ENCODE measurements at regions not wholly inside any gene's neighbourhood (a gene's known extent, or its start where the extent isn't known, plus 50 kb on each side); places are given as distances from the start of the nearest gene placed in this dataset.
"Not testable (repeated sequence)": the region's sequence is repeated elsewhere in the genome, so short reads cannot be mapped to it uniquely, and the experiment has no call there.

DNA sequence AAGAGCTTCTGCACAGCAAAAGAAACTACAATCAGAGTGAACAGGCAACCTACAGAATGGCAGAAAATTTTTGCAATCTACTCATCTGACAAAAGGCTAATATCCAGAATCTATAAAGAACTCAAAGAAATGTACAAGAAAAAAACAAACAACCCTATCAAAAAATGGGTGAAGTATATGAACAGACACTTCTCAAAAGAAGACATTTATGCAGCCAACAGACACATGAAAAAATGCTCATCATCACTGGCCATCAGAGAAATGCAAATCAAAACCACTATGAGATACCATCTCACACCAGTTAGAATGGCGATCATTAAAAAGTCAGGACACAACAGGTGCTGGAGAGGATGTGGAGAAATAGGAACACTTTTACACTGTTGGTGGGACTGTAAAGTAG is 124.9 kb upstream of the NR2F2 start:
- not testable (repeated sequence) for H3K4me1 Mint-ChIP-seq; DNase-seq; ATAC-seq; H3K27me3 Mint-ChIP-seq; H3K4me3 Mint-ChIP-seq; H3K27ac Mint-ChIP-seq; H3K36me3 Mint-ChIP-seq (ENCODE audit: low read depth)
- H3K9me3 Mint-ChIP-seq: peaks cover 11% of the 10 kb centered on the region

DNA sequence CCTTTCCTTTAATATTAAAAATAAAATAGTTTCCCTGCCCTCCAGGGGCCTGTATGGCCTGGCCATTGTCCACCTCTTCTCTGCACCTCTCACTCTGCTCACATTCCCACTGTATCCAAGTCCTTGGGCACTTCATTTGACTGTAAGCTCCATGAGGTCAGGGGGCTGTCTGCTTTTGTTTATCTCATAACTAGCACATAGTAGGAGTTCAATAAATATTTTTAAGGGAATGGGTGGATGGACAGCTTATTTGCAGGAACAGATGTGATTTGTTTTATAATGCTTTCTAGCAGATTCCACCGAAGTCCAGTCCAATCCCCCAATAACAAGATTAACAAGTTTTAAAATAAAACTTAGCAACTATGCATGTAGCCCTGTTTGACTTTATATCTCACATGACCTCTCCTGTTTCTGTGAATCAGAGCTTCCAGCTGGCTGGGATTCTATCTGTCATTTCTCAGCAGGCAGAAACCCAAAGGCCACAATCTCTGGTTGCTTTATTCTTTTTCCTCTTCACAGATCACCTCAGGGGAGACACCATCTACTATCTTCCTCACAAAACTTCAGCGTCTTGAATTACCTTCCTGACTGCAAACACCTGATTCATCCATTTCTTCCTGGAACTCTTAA is 123.0 kb upstream of the NR2F2 start:
- Mint-ChIP-seq H3K36me3 (ENCODE audit: low read depth) (no peaks in the 10 kb centered on the region), H3K27me3 (peaks cover 2% of the 10 kb centered on the region), H3K9me3 (peaks cover 4% of the 10 kb centered on the region), H3K27ac (no peak overlapping the region), H3K4me3 (no peak overlapping the region), H3K4me1 (no peaks in the 10 kb centered on the region)
- ATAC-seq (no peak), DNase-seq (no peak)

- Mint-ChIP-seq H3K36me3 (ENCODE audit: low read depth) (no peaks in the 10 kb centered on the region), H3K27ac (no peak overlapping the region), H3K4me3 (no peak overlapping the region), H3K9me3 (no peaks in the 10 kb centered on the region), H3K27me3 (peaks cover 2% of the 10 kb centered on the region), H3K4me1 (no peaks in the 10 kb centered on the region)
- no peak for DNase-seq
- no peak for ATAC-seq
Observed at GRCh38 chr15:96209285-96209735, 121.2 kb upstream of the NR2F2 start.

DNA sequence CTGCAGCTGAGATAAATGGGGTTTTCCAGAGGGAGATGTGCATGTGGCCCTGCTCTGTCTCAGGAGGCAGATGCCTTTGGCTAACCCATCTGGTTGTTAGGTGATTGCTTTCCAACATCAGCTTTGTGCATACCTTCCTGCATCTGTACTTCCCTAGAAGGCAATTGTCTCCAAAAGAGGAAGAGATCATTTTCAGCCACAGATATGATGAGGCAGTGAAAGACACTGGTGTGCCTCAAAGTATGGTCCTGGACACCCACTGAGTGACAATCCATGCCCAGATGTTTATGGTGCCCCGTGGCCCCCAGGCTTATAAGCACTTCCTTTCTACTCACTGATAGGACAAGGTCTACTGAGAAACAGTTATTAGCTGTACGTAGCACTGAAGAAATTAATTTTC is 117.5 kb upstream of the NR2F2 start:
- Mint-ChIP-seq H3K9me3 (peaks cover 4% of the 10 kb centered on the region), H3K4me1 (no peaks in the 10 kb centered on the region), H3K4me3 (no peak overlapping the region), H3K27me3 (peaks cover 2% of the 10 kb centered on the region), H3K27ac (no peak overlapping the region), H3K36me3 (ENCODE audit: low read depth) (no peaks in the 10 kb centered on the region)
- DNase-seq: no peak
- no peak for ATAC-seq

- H3K4me3 Mint-ChIP-seq: no peak overlapping the region
- no peaks in the 10 kb centered on the region for H3K4me1 Mint-ChIP-seq
- H3K27ac Mint-ChIP-seq: no peak overlapping the region
- no peak for DNase-seq
- peaks cover 7% of the 10 kb centered on the region for H3K9me3 Mint-ChIP-seq
- H3K36me3 Mint-ChIP-seq (ENCODE audit: low read depth): no peaks in the 10 kb centered on the region
- peaks cover 3% of the 10 kb centered on the region for H3K27me3 Mint-ChIP-seq
- ATAC-seq: no peak
Observed at GRCh38 chr15:96213896-96214295, 116.6 kb upstream of the NR2F2 start.

GRCh38 chr15:96216481-96216880 is 114.0 kb upstream of the NR2F2 start:
- H3K36me3 Mint-ChIP-seq (ENCODE audit: low read depth); H3K4me1 Mint-ChIP-seq; H3K27me3 Mint-ChIP-seq; ATAC-seq; DNase-seq; H3K27ac Mint-ChIP-seq; H3K4me3 Mint-ChIP-seq; H3K9me3 Mint-ChIP-seq: not testable (repeated sequence)

GRCh38 chr15:96217983-96218382 is 112.5 kb upstream of the NR2F2 start:
- Mint-ChIP-seq H3K27me3 (peaks cover 3% of the 10 kb centered on the region), H3K27ac (no peak overlapping the region), H3K4me1 (no peaks in the 10 kb centered on the region), H3K4me3 (no peak overlapping the region), H3K9me3 (peaks cover 7% of the 10 kb centered on the region), H3K36me3 (ENCODE audit: low read depth) (no peaks in the 10 kb centered on the region)
- DNase-seq (no peak), ATAC-seq (no peak)

DNA sequence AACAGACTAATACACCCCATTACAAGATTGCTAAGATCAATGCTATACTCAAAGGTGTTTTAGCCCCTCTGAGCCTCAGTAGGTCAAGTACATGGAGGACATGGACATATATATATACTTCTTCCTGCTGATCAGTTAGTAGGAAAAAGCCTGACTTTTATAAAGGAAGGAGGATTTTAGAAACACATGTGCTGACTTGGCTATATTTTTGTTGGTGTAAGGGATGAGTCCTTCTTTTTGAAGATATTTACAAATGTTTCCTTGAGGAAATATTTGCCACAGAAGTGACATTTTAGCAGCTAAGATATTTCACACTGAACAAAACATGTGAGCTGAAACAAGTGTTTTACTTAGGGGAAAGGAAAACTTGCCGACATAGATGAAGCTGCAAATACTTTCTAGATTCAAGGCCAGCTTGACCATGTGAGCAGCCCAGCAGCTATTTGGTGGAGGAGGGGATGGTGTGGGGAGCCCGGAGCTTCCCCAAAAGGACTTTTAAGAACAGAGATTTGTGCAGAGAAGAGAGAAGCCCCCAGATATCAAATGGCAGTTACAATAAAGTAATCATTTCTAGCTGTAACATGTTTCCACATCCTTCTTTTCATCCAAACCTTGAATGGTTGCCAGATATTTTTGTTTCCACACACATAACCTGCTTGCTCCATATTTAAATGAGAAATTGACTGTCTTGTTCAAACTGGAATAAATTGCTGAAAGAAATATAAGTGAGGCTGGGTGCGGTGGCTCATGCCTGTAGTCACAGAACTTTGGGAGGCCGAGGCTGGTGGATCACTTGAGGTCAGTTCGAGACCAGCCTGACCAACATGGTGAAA is 111.7 kb upstream of the NR2F2 start:
- DNase-seq (no peak), ATAC-seq (no peak)
- H3K27me3 Mint-ChIP-seq: peaks cover 5% of the 10 kb centered on the region
- peaks cover 7% of the 10 kb centered on the region for H3K9me3 Mint-ChIP-seq
- no peaks in the 10 kb centered on the region for H3K36me3 Mint-ChIP-seq (ENCODE audit: low read depth)
- H3K27ac Mint-ChIP-seq: no peak overlapping the region
- no peak overlapping the region for H3K4me3 Mint-ChIP-seq
- H3K4me1 Mint-ChIP-seq: no peaks in the 10 kb centered on the region

GRCh38 chr15:96219681-96220080 is 110.8 kb upstream of the NR2F2 start:
- ATAC-seq (no peak), DNase-seq (no peak)
- H3K36me3 Mint-ChIP-seq (ENCODE audit: low read depth): no peaks in the 10 kb centered on the region
- peaks cover 5% of the 10 kb centered on the region for H3K27me3 Mint-ChIP-seq
- H3K27ac Mint-ChIP-seq: no peak overlapping the region
- peaks cover 7% of the 10 kb centered on the region for H3K9me3 Mint-ChIP-seq
- H3K4me3 Mint-ChIP-seq: no peak overlapping the region
- no peaks in the 10 kb centered on the region for H3K4me1 Mint-ChIP-seq

DNA sequence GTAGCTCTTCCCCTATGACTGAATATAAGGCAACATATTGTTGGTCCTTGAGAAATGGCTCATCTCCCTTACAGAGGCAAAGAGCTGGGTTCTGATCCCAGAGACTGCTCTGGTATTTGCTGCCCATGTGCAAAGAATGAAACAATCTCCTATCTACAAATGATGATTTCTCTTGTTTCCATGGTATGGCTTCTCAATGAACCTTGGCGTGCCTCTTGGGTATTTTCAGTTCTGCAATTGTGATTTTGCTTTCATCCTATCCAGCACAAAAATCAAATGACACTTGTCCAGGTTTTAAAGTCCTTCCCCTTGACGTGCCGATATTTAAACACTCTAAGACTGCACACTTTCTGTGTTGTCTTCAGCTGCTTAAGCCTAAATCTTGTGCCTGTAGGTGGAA is 109.8 kb upstream of the NR2F2 start:
- H3K4me3 Mint-ChIP-seq: no peak overlapping the region
- no peak overlapping the region for H3K27ac Mint-ChIP-seq
- DNase-seq (no peak), ATAC-seq (no peak)
- peaks cover 7% of the 10 kb centered on the region for H3K9me3 Mint-ChIP-seq
- H3K27me3 Mint-ChIP-seq: peaks cover 5% of the 10 kb centered on the region
- no peaks in the 10 kb centered on the region for H3K36me3 Mint-ChIP-seq (ENCODE audit: low read depth)
- H3K4me1 Mint-ChIP-seq: no peaks in the 10 kb centered on the region

DNA sequence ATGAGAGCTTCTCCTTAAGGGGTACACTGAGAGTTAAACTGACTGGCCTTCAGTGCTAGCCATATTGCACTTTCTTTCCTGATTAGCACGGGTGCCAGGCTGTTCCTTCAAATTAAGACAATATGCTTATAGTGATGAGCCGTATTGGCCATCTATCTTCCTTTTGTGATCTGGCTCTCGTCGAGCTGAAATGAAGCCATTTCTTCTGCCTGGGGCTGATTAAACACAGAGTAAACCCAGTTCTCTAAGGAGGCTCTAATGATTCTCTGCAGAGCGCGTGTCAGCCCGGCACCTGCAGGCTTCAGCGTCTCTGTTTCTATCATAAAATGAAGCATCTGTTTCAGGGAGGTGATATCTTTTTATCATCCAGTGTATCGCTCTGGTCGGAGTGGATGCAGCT is 107.5 kb upstream of the NR2F2 start:
- Mint-ChIP-seq H3K36me3 (ENCODE audit: low read depth) (no peaks in the 10 kb centered on the region), H3K27me3 (peaks cover 5% of the 10 kb centered on the region), H3K4me1 (no peaks in the 10 kb centered on the region), H3K27ac (no peak overlapping the region), H3K9me3 (peaks cover 3% of the 10 kb centered on the region), H3K4me3 (no peak overlapping the region)
- ATAC-seq (no peak), DNase-seq (no peak)

DNA sequence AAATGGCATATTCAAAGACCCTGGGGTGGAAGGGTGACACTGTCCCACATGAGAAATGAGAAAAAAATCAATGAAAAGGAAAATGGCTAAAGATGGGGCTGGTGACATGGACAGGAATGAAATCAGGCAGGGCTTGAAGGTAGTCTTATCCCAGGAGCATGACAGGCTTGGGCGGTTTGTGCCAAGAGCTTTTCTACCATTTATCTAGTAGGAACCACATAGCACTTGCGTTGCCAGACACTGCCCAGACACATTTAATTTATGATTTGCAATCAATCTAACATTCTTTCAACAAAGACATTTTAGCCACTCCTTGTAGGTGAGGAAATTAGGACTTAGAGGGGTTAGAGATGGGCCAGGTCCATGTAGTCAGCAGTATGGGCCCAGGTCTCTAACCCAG is 106.6 kb upstream of the NR2F2 start:
- H3K4me1 Mint-ChIP-seq: no peaks in the 10 kb centered on the region
- DNase-seq: no peak
- no peaks in the 10 kb centered on the region for H3K9me3 Mint-ChIP-seq
- H3K4me3 Mint-ChIP-seq: no peak overlapping the region
- no peak overlapping the region for H3K27ac Mint-ChIP-seq
- ATAC-seq: no peak
- H3K36me3 Mint-ChIP-seq (ENCODE audit: low read depth): no peaks in the 10 kb centered on the region
- H3K27me3 Mint-ChIP-seq: peaks cover 4% of the 10 kb centered on the region

DNA sequence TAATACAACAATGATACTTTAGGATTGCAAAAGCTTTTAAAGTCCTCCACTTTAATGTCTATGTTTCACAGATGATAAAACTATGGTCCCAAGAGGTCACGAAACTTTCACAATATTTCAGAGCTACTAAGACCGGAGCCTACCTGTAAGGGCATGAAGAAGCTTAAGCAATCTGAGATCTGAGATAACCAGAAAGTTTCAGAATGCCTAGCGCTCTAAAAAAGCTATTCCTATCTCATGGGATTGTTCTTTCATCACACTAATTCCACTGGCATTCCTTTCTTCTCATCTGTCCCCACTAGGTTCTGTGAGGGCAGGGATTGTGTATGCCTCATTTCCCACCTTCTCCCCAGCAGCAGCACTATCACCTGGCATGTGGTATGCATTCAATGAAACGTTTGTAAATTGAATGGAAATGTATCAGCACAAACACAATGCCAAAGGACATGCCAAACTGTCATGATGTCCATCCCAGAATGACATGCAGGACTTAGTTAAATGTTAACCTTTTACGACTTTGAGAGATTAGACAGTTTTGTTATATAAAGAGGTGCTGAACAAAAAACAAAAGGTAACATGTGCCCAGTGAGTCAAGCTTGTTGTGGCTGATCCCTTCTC is 104.7 kb upstream of the NR2F2 start:
- H3K36me3 Mint-ChIP-seq (ENCODE audit: low read depth): no peaks in the 10 kb centered on the region
- H3K4me1 Mint-ChIP-seq: no peaks in the 10 kb centered on the region
- DNase-seq: no peak
- H3K9me3 Mint-ChIP-seq: no peaks in the 10 kb centered on the region
- no peak overlapping the region for H3K27ac Mint-ChIP-seq
- H3K4me3 Mint-ChIP-seq: no peak overlapping the region
- no peak for ATAC-seq
- peaks cover 6% of the 10 kb centered on the region for H3K27me3 Mint-ChIP-seq

DNA sequence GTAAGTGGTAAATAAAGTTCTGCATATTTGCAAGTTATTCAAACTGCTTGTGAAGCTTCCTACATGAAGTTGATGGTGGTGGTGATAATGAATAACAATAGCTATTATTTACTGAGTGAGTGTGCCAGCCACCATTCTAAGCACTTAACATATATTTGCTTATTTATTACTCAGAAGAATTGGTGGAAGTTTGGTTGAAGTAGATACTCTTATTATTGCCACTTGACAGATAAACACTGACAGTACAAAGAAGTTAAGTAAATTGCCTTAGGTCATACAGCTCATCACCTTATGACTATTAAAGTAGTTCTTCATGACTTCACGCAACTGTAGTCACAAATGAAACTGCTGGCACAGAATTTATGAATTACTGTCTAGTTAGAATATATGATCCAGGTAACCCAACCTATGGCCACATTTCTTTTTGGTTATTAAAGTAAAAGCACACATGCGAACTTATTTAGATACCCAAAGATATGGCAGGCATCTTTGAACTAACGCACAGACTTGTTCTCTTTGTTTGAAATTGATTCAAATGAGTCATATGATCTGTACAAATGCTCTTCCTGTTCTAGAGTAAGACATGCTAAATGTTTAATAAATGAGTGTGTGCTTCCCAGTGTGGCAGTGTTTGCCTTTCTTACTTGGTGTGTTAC is 99.8 kb upstream of the NR2F2 start:
- Mint-ChIP-seq H3K4me3 (no peak overlapping the region), H3K27me3 (peaks cover 2% of the 10 kb centered on the region), H3K36me3 (ENCODE audit: low read depth) (no peaks in the 10 kb centered on the region), H3K4me1 (no peaks in the 10 kb centered on the region), H3K27ac (no peak overlapping the region), H3K9me3 (peaks cover 4% of the 10 kb centered on the region)
- no peak for DNase-seq
- no peak for ATAC-seq

- no peak for ATAC-seq
- Mint-ChIP-seq H3K27me3 (peaks cover 2% of the 10 kb centered on the region), H3K4me3 (no peak overlapping the region), H3K9me3 (peaks cover 10% of the 10 kb centered on the region), H3K36me3 (ENCODE audit: low read depth) (no peaks in the 10 kb centered on the region), H3K27ac (no peak overlapping the region), H3K4me1 (no peaks in the 10 kb centered on the region)
- no peak for DNase-seq
Observed at GRCh38 chr15:96232335-96232734, 98.2 kb upstream of the NR2F2 start.

Data from activated naive CD8-positive, alpha-beta T cell treated with anti-CD3 and anti-CD28 coated beads, Interleukin-2, amount 50 U/mL, for 24 hours (primary cell).